NCI-H1105 treated with DMSO at 0.1 percent for 48 hours (cell line): ENCODE measurements at regions not wholly inside any gene's neighbourhood (a gene's known extent, or its start where the extent isn't known, plus 50 kb on each side); places are given as distances from the start of the nearest gene placed in this dataset.
"Not testable (repeated sequence)": the region's sequence is repeated elsewhere in the genome, so short reads cannot be mapped to it uniquely, and the experiment has no call there.

Experiments used
- DNase-seq: peaks from one replicate; lab custom pipeline; 2025; lab: John Stamatoyannopoulos, UW

GRCh38 chr2:133624551-133624950 lies 56.3 kb upstream of the NCKAP5 start:
- no peak for DNase-seq

- no peak for DNase-seq
These were observed 59.5 kb upstream of the NCKAP5 start for GRCh38 chr2:133627741-133628140.

- DNase-seq: no peak
These were observed 65.0 kb upstream of the NCKAP5 start for GRCh38 chr2:133633309-133633708.

- DNase-seq: no peak
These were observed 65.7 kb upstream of the NCKAP5 start for GRCh38 chr2:133633881-133634409.

- DNase-seq: no peak
These were observed 66.9 kb upstream of the NCKAP5 start for GRCh38 chr2:133635131-133635530.

GRCh38 chr2:133636287-133636686 lies 68.0 kb upstream of the NCKAP5 start:
- no peak for DNase-seq

GRCh38 chr2:133640103-133640502 lies 71.8 kb upstream of the NCKAP5 start:
- DNase-seq: no peak

GRCh38 chr2:133641497-133641896 lies 73.2 kb upstream of the NCKAP5 start:
- DNase-seq: no peak

- no peak for DNase-seq
These were observed 73.9 kb upstream of the NCKAP5 start for GRCh38 chr2:133641942-133642725.

GRCh38 chr2:133642791-133643191 lies 74.5 kb upstream of the NCKAP5 start:
- no peak for DNase-seq

- no peak for DNase-seq
These were observed 75.6 kb upstream of the NCKAP5 start for GRCh38 chr2:133643863-133644262.

- DNase-seq: no peak
These were observed 76.6 kb upstream of the NCKAP5 start for GRCh38 chr2:133644846-133645245.

- not testable (repeated sequence) for DNase-seq
These were observed 79.1 kb upstream of the NCKAP5 start for GRCh38 chr2:133647386-133647785.

- DNase-seq: no peak
These were observed 83.6 kb upstream of the NCKAP5 start for GRCh38 chr2:133651861-133652260.

GRCh38 chr2:133652398-133652797 lies 84.1 kb upstream of the NCKAP5 start:
- DNase-seq: no peak

GRCh38 chr2:133653056-133653455 lies 84.8 kb upstream of the NCKAP5 start:
- no peak for DNase-seq

- DNase-seq: no peak
These were observed 86.7 kb upstream of the NCKAP5 start for GRCh38 chr2:133654949-133655348.

- DNase-seq: no peak
These were observed 87.3 kb upstream of the NCKAP5 start for GRCh38 chr2:133655610-133656009.

- no peak for DNase-seq
These were observed 89.3 kb upstream of the NCKAP5 start for GRCh38 chr2:133657591-133657990.

- no peak for DNase-seq
These were observed 90.0 kb upstream of the NCKAP5 start for GRCh38 chr2:133658020-133658903.

GRCh38 chr2:133660510-133660909 lies 92.2 kb upstream of the NCKAP5 start:
- no peak for DNase-seq

- no peak for DNase-seq
These were observed 93.1 kb upstream of the NCKAP5 start for GRCh38 chr2:133661392-133661791.

- DNase-seq: no peak
These were observed 98.4 kb upstream of the NCKAP5 start for GRCh38 chr2:133666621-133667020.
